ENCODE measurements at regions not wholly inside any gene's neighbourhood (a gene's known extent, or its start where the extent isn't known, plus 50 kb on each side); places are given as distances from the start of the nearest gene placed in this dataset.

- H3K27me3 ChIP-seq (ENCODE audit: control insufficient read depth, insufficient read depth, low read length, poor library complexity, severe bottlenecking) = no peaks in the 10 kb centered on the region
- no peaks in the 10 kb centered on the region for H3K36me3 ChIP-seq (ENCODE audit: control insufficient read depth, insufficient read depth, low read length)
- no peaks in the 10 kb centered on the region for H3K4me1 ChIP-seq (ENCODE audit: control insufficient read depth, insufficient read depth, low read length)
- no peak overlapping the region for H3K27ac ChIP-seq (ENCODE audit: insufficient read depth, low read depth, low read length, poor library complexity, severe bottlenecking)
- no peaks in the 10 kb centered on the region for H3K9me3 ChIP-seq (ENCODE audit: control insufficient read depth, low read length)
- no peak overlapping the region for H3K4me3 ChIP-seq (ENCODE audit: insufficient read depth, low read depth, low read length)
Observed at GRCh38 chr13:86403181-86403580, 604.0 kb upstream of the SLITRK6 start.

DNA sequence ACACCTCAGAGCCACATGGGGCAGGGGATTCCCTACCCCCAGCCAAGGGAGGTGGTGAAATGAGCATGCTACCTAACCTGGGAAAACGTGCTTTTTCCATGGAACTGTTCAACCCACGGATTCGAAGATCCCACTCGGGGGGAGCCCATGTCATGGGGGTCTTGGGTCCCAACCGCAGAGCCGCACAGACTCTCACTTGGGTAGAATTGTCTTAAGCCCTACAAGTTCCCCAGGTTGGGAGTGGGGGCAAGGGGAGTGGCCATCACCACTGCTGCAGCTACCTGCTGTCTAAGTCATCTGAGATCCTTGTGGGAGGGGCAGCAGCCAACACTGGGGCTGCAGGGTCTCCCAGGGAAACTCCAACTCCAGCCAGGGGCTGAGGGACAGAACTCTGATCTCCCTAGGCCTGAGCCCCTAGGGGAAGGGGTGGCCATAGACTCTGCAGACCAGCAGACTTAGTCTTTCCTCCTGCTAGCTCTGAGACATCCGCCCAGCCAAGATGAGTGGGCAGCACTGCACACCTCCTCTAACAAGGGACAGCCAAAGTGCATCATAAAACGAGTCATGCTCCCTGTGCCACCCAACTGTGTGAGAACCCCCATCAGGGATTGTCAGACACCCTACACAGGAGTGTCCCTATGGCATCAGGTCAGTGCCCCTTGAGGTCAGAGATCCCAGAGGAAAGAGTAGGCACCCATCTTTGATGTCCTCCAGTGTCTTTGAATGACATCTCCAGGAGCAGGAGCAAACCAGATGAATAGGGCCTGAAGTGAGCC, 610.4 kb upstream of the SLITRK6 start:
- Histone ChIP-seq H3K4me1 (ENCODE audit: control insufficient read depth, insufficient read depth, low read length) (no peaks in the 10 kb centered on the region), H3K27me3 (ENCODE audit: control insufficient read depth, insufficient read depth, low read length, poor library complexity, severe bottlenecking) (no peaks in the 10 kb centered on the region), H3K9me3 (ENCODE audit: control insufficient read depth, low read length) (no peaks in the 10 kb centered on the region), H3K36me3 (ENCODE audit: control insufficient read depth, insufficient read depth, low read length) (no peaks in the 10 kb centered on the region), H3K27ac (ENCODE audit: insufficient read depth, low read depth, low read length, poor library complexity, severe bottlenecking) (no peak overlapping the region), H3K4me3 (ENCODE audit: insufficient read depth, low read depth, low read length) (no peak overlapping the region)
- 94 to 96% methylated on average over 8 of the region's 8 CpGs for WGBS, 2 experiments

DNA sequence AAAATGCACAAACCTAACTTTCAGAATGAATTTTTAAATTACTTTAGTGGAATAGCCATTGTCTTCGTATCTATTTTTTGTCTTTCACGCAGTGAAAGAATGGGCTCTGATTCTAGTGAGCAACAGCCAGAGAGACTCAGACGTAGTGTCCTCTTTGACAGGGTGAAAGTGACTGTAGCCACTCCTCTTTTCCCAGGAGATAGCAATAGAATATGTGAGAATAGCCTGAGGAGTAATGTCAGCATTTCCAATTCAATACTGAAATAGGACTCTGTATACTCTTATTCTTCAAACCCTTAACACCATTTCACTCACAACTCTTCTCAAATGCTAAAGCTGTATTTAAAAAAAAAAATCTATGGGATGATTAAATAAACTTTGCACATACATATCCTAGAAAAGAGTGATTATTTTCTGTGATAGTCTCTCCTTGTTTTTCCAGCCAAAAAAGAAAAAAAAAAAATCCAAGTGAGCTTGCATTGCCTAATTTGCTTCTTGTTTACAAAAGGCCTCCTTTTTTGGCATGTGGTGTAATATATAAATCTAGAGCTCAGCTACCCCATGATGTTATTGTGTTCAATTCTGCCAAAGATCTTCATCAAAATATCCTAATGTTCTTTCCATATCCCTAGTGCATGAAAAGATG, 626.1 kb upstream of the SLITRK6 start:
- Histone ChIP-seq H3K4me3 (ENCODE audit: insufficient read depth, low read depth, low read length) (no peak overlapping the region), H3K27me3 (ENCODE audit: control insufficient read depth, insufficient read depth, low read length, poor library complexity, severe bottlenecking) (no peaks in the 10 kb centered on the region), H3K36me3 (ENCODE audit: control insufficient read depth, insufficient read depth, low read length) (no peaks in the 10 kb centered on the region), H3K9me3 (ENCODE audit: control insufficient read depth, low read length) (no peaks in the 10 kb centered on the region), H3K27ac (ENCODE audit: insufficient read depth, low read depth, low read length, poor library complexity, severe bottlenecking) (no peak overlapping the region), H3K4me1 (ENCODE audit: control insufficient read depth, insufficient read depth, low read length) (no peaks in the 10 kb centered on the region)
- 59 to 61% methylated on average over 3 of the region's 3 CpGs for WGBS, 2 experiments

- Histone ChIP-seq H3K36me3 (ENCODE audit: control insufficient read depth, insufficient read depth, low read length) (no peaks in the 10 kb centered on the region), H3K4me1 (ENCODE audit: control insufficient read depth, insufficient read depth, low read length) (no peaks in the 10 kb centered on the region), H3K27me3 (ENCODE audit: control insufficient read depth, insufficient read depth, low read length, poor library complexity, severe bottlenecking) (no peaks in the 10 kb centered on the region), H3K4me3 (ENCODE audit: insufficient read depth, low read depth, low read length) (no peak overlapping the region), H3K9me3 (ENCODE audit: control insufficient read depth, low read length) (no peaks in the 10 kb centered on the region), H3K27ac (ENCODE audit: insufficient read depth, low read depth, low read length, poor library complexity, severe bottlenecking) (no peak overlapping the region)
- 96 to 100% methylated on average over 1 to 2 of the region's 2 CpGs for WGBS, 2 experiments
Observed at GRCh38 chr13:86426437-86426836, 627.2 kb upstream of the SLITRK6 start.

DNA sequence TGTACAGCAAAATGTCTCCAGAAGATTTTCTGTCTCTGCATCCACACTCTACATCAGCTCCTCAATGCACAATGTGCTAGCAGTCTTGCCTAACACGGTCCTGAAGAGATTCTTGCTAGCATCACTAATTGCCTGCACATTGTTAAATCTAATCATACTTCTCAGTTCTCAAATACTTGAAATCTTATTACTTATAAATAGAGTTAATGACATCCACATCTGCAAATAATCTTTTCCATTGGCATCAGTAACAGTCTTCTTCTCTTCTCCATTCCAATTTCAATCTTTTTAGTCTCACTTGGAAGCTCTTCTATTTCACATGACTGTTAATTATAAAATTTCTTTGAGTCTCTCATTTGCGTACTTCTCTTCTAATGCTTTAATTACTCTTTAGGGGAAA, 630.5 kb upstream of the SLITRK6 start:
- H3K4me3 ChIP-seq (ENCODE audit: insufficient read depth, low read depth, low read length) = no peak overlapping the region
- no peak overlapping the region for H3K27ac ChIP-seq (ENCODE audit: insufficient read depth, low read depth, low read length, poor library complexity, severe bottlenecking)
- no peaks in the 10 kb centered on the region for H3K36me3 ChIP-seq (ENCODE audit: control insufficient read depth, insufficient read depth, low read length)
- no peaks in the 10 kb centered on the region for H3K27me3 ChIP-seq (ENCODE audit: control insufficient read depth, insufficient read depth, low read length, poor library complexity, severe bottlenecking)
- WGBS, 2 experiments = 84 to 100% methylated on average over 1 of the region's 2 CpGs
- no peaks in the 10 kb centered on the region for H3K9me3 ChIP-seq (ENCODE audit: control insufficient read depth, low read length)
- no peaks in the 10 kb centered on the region for H3K4me1 ChIP-seq (ENCODE audit: control insufficient read depth, insufficient read depth, low read length)

DNA sequence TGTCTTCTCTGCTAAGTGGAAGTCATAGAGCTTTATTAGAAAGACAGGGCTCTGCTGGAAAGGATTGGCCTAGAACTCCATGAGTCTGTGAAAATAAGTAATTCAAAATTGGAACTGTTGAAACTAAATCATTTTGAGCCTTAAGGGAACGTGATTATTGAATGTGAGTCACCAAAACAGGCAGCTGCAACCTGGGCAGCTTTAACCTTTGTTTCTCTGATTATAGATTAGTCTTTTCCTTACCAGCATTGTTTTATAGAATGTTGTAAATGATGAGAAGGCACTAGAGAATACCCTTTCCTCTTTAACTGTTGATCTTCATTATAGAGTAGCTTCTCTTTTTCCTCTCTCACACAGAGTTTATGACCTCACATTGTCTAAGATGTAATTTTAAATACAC, 638.8 kb upstream of the SLITRK6 start:
- Histone ChIP-seq H3K27ac (ENCODE audit: insufficient read depth, low read depth, low read length, poor library complexity, severe bottlenecking) (no peak overlapping the region), H3K9me3 (ENCODE audit: control insufficient read depth, low read length) (no peaks in the 10 kb centered on the region), H3K27me3 (ENCODE audit: control insufficient read depth, insufficient read depth, low read length, poor library complexity, severe bottlenecking) (no peaks in the 10 kb centered on the region), H3K36me3 (ENCODE audit: control insufficient read depth, insufficient read depth, low read length) (no peaks in the 10 kb centered on the region), H3K4me1 (ENCODE audit: control insufficient read depth, insufficient read depth, low read length) (no peaks in the 10 kb centered on the region), H3K4me3 (ENCODE audit: insufficient read depth, low read depth, low read length) (no peak overlapping the region)
- WGBS, 2 experiments = 94 to 95% methylated on average over 1 of the region's 1 CpG

- WGBS, 2 experiments = 83 to 89% methylated on average over 1 of the region's 1 CpG
- Histone ChIP-seq H3K27ac (ENCODE audit: insufficient read depth, low read depth, low read length, poor library complexity, severe bottlenecking) (no peak overlapping the region), H3K4me3 (ENCODE audit: insufficient read depth, low read depth, low read length) (no peak overlapping the region), H3K36me3 (ENCODE audit: control insufficient read depth, insufficient read depth, low read length) (no peaks in the 10 kb centered on the region), H3K4me1 (ENCODE audit: control insufficient read depth, insufficient read depth, low read length) (peaks cover 3% of the 10 kb centered on the region), H3K27me3 (ENCODE audit: control insufficient read depth, insufficient read depth, low read length, poor library complexity, severe bottlenecking) (no peaks in the 10 kb centered on the region), H3K9me3 (ENCODE audit: control insufficient read depth, low read length) (no peaks in the 10 kb centered on the region)
Observed at GRCh38 chr13:86445206-86445605, 646.0 kb upstream of the SLITRK6 start.

DNA sequence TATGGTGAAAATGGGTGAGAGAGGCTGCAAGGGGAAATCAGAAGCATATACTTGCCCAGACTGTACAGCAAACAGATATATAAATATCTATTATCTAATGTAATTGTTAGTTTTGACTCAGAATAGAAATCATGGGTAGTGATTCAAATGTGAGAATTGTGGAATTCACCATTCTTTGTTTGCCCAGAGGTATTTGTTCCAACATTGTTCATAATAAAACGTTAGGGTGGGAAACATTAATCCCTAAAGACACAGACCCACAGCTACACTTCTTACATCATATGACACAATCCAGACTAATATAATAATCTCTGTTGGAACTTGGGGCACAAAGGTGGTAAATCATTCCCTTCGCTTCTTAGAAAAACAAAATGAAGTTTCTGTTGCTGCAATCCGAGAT, 646.5 kb upstream of the SLITRK6 start:
- Histone ChIP-seq H3K9me3 (ENCODE audit: control insufficient read depth, low read length) (no peaks in the 10 kb centered on the region), H3K27me3 (ENCODE audit: control insufficient read depth, insufficient read depth, low read length, poor library complexity, severe bottlenecking) (no peaks in the 10 kb centered on the region), H3K4me3 (ENCODE audit: insufficient read depth, low read depth, low read length) (no peak overlapping the region), H3K36me3 (ENCODE audit: control insufficient read depth, insufficient read depth, low read length) (no peaks in the 10 kb centered on the region), H3K27ac (ENCODE audit: insufficient read depth, low read depth, low read length, poor library complexity, severe bottlenecking) (no peak overlapping the region), H3K4me1 (ENCODE audit: control insufficient read depth, insufficient read depth, low read length) (peaks cover 3% of the 10 kb centered on the region)
- WGBS, 2 experiments = 87 to 100% methylated on average over 2 to 3 of the region's 3 CpGs

GRCh38 chr13:86446311-86446710, 647.1 kb upstream of the SLITRK6 start:
- Histone ChIP-seq H3K9me3 (ENCODE audit: control insufficient read depth, low read length) (no peaks in the 10 kb centered on the region), H3K27ac (ENCODE audit: insufficient read depth, low read depth, low read length, poor library complexity, severe bottlenecking) (no peak overlapping the region), H3K36me3 (ENCODE audit: control insufficient read depth, insufficient read depth, low read length) (no peaks in the 10 kb centered on the region), H3K4me3 (ENCODE audit: insufficient read depth, low read depth, low read length) (no peak overlapping the region), H3K27me3 (ENCODE audit: control insufficient read depth, insufficient read depth, low read length, poor library complexity, severe bottlenecking) (no peaks in the 10 kb centered on the region), H3K4me1 (ENCODE audit: control insufficient read depth, insufficient read depth, low read length) (peaks cover 3% of the 10 kb centered on the region)
- whole genome bisulfite sequencing, 2 experiments = 25 to 45% methylated on average over 1 to 2 of the region's 2 CpGs

- Histone ChIP-seq H3K9me3 (ENCODE audit: control insufficient read depth, low read length) (no peaks in the 10 kb centered on the region), H3K36me3 (ENCODE audit: control insufficient read depth, insufficient read depth, low read length) (no peaks in the 10 kb centered on the region), H3K27me3 (ENCODE audit: control insufficient read depth, insufficient read depth, low read length, poor library complexity, severe bottlenecking) (no peaks in the 10 kb centered on the region), H3K4me3 (ENCODE audit: insufficient read depth, low read depth, low read length) (no peak overlapping the region), H3K27ac (ENCODE audit: insufficient read depth, low read depth, low read length, poor library complexity, severe bottlenecking) (no peak overlapping the region), H3K4me1 (ENCODE audit: control insufficient read depth, insufficient read depth, low read length) (peaks cover 3% of the 10 kb centered on the region)
- WGBS, 2 experiments = 92 to 95% methylated on average over 1 of the region's 1 CpG
Observed at GRCh38 chr13:86447479-86447878, 648.3 kb upstream of the SLITRK6 start.

All from ectodermal cell (in vitro differentiated cells).